ENCODE measurements at regions not wholly inside any gene's neighbourhood (a gene's known extent, or its start where the extent isn't known, plus 50 kb on each side); places are given as distances from the start of the nearest gene placed in this dataset.

- Histone ChIP-seq H3K27ac (replicated peaks) (no peak overlapping the region), H3K27me3 (ENCODE audit: insufficient read depth, poor library complexity, severe bottlenecking) (no peaks in the 10 kb centered on the region), H3K4me3 (replicated peaks; ENCODE audit: insufficient read depth, low read length) (no peak overlapping the region)
- TF ChIP-seq, protein P1, sequence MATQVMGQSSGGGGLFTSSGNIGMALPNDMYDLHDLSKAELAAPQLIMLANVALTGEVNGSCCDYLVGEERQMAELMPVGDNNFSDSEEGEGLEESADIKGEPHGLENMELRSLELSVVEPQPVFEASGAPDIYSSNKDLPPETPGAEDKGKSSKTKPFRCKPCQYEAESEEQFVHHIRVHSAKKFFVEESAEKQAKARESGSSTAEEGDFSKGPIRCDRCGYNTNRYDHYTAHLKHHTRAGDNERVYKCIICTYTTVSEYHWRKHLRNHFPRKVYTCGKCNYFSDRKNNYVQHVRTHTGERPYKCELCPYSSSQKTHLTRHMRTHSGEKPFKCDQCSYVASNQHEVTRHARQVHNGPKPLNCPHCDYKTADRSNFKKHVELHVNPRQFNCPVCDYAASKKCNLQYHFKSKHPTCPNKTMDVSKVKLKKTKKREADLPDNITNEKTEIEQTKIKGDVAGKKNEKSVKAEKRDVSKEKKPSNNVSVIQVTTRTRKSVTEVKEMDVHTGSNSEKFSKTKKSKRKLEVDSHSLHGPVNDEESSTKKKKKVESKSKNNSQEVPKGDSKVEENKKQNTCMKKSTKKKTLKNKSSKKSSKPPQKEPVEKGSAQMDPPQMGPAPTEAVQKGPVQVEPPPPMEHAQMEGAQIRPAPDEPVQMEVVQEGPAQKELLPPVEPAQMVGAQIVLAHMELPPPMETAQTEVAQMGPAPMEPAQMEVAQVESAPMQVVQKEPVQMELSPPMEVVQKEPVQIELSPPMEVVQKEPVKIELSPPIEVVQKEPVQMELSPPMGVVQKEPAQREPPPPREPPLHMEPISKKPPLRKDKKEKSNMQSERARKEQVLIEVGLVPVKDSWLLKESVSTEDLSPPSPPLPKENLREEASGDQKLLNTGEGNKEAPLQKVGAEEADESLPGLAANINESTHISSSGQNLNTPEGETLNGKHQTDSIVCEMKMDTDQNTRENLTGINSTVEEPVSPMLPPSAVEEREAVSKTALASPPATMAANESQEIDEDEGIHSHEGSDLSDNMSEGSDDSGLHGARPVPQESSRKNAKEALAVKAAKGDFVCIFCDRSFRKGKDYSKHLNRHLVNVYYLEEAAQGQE (IDR thresholded peaks at IDR 0.05; ENCODE audit: insufficient replicate concordance, low read depth) = no peak
- TF ChIP-seq SPI1 (IDR thresholded peaks at IDR 0.05; ENCODE audit: borderline replicate concordance, low read depth) (no peak), CTCF (IDR thresholded peaks at IDR 0.05; ENCODE audit: insufficient read depth, low read length) (no peak), GABPA (IDR thresholded peaks at IDR 0.05; ENCODE audit: low read depth) (no peak), POLR2AphosphoS5 (IDR thresholded peaks at IDR 0.05; ENCODE audit: low read depth) (no peak)
- DNase-seq (ENCODE audit: low read depth in 1 of 2, low spot score in 1 of 2) = no peak
Observed at GRCh38 chr2:144713410-144713809, 193.5 kb upstream of the ZEB2 start.

DNA sequence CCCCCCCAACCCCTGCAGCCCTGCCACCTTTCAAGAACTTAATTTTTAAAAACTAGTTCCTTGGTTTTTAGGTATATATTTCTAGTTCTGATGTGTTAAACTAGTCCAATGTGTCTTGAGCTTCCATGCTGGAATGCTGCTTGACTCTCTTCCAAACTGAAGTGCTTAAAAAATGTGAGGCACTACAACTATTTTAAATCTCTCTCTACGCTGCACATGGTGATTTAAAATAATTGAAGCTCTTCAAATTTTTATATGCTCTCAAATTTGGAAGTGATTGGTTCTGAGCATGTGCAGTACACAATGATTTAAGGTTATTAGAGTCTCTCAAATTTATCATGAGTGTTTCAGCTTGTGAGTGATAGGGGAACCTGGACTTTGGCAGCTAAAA, 192.6 kb upstream of the ZEB2 start:
- no peak for DNase-seq (ENCODE audit: low read depth in 1 of 2, low spot score in 1 of 2)
- no peak for TF ChIP-seq GABPA (IDR thresholded peaks at IDR 0.05; ENCODE audit: low read depth)
- TF ChIP-seq SPI1 (IDR thresholded peaks at IDR 0.05; ENCODE audit: borderline replicate concordance, low read depth) = no peak
- TF ChIP-seq POLR2AphosphoS5 (IDR thresholded peaks at IDR 0.05; ENCODE audit: low read depth) = no peak
- TF ChIP-seq, protein P1 (IDR thresholded peaks at IDR 0.05; ENCODE audit: insufficient replicate concordance, low read depth) = no peak
- TF ChIP-seq CTCF (IDR thresholded peaks at IDR 0.05; ENCODE audit: insufficient read depth, low read length) = no peak
- no peak overlapping the region for H3K4me3 ChIP-seq (replicated peaks; ENCODE audit: insufficient read depth, low read length)
- no peak overlapping the region for H3K27ac ChIP-seq (replicated peaks)
- H3K27me3 ChIP-seq (ENCODE audit: insufficient read depth, poor library complexity, severe bottlenecking) = no peaks in the 10 kb centered on the region

- Histone ChIP-seq H3K27me3 (ENCODE audit: insufficient read depth, poor library complexity, severe bottlenecking) (no peaks in the 10 kb centered on the region), H3K4me3 (replicated peaks; ENCODE audit: insufficient read depth, low read length) (no peak overlapping the region), H3K27ac (replicated peaks) (no peak overlapping the region)
- DNase-seq (ENCODE audit: low read depth in 1 of 2, low spot score in 1 of 2) = no peak
- TF ChIP-seq, protein P1 (IDR thresholded peaks at IDR 0.05; ENCODE audit: insufficient replicate concordance, low read depth) = no peak
- TF ChIP-seq GABPA (IDR thresholded peaks at IDR 0.05; ENCODE audit: low read depth) (no peak), POLR2AphosphoS5 (IDR thresholded peaks at IDR 0.05; ENCODE audit: low read depth) (no peak), SPI1 (IDR thresholded peaks at IDR 0.05; ENCODE audit: borderline replicate concordance, low read depth) (no peak), CTCF (IDR thresholded peaks at IDR 0.05; ENCODE audit: insufficient read depth, low read length) (no peak)
Observed at GRCh38 chr2:144711630-144712549, 192.0 kb upstream of the ZEB2 start.

Measured in HL-60 (cell line).